Tibial nerve (tissue), 4 donors: ENCODE measurements at regions not wholly inside any gene's neighbourhood (a gene's known extent, or its start where the extent isn't known, plus 50 kb on each side); places are given as distances from the start of the nearest gene placed in this dataset.
"Not testable (repeated sequence)": the region's sequence is repeated elsewhere in the genome, so short reads cannot be mapped to it uniquely, and the experiment has no call there.

Experiments
- DNase-seq, 2 donors: peaks; one replicate each; pipeline ENCODE4 v3.0.0-alpha.2; 2019; ENCODE audit warnings: low spot score in 2 of 2
- H3K27ac ChIP-seq, 4 donors: fragments of 200-600 bp; sonication (generic) in 3 of 4; one replicate each; pipeline ENCODE4 v1.5.1; 2017 to 2019; ENCODE audit warnings: mild to moderate bottlenecking in 1 of 4
- H3K27me3 ChIP-seq, 2 donors: fragments of 200-600 bp; sonication (generic) in 1 of 2; one replicate each; pipeline versions ENCODE4 v1.5.1 to v1.6.0; 2017 to 2019
- H3K36me3 ChIP-seq, 3 donors: fragments of 200-600 bp; sonication (generic); one replicate each; pipeline ENCODE4 v1.5.1; 2018 to 2019
- H3K4me1 ChIP-seq, 4 donors: fragments of 200-600 bp; sonication (generic) in 3 of 4; one replicate each; pipeline ENCODE4 v1.5.1; 2017 to 2019
- H3K4me3 ChIP-seq, 4 donors: fragments of 200-600 bp; sonication (generic) in 3 of 4; one replicate each; pipeline ENCODE4 v1.5.1; 2017 to 2019; ENCODE audit warnings: mild to moderate bottlenecking in 1 of 4, moderate library complexity in 1 of 4
- H3K9me3 ChIP-seq, 4 donors: fragments of 200-600 bp; sonication (generic) in 3 of 4; one replicate each; pipeline ENCODE4 v1.5.1; 2017 to 2019
- EP300 ChIP-seq, 2 donors: sonication (generic); formaldehyde crosslinking; IDR thresholded peaks; one replicate each; pipeline ENCODE4 v1.6.1; 2017; ENCODE audit warnings: antibody characterized with exemption in 2 of 2, mild to moderate bottlenecking in 1 of 2
- POLR2A ChIP-seq, 2 donors: fragments of 450-650 bp; IDR thresholded peaks; one replicate each; pipeline ENCODE4 v1.6.1; 2017; ENCODE audit warnings: antibody characterized with exemption in 2 of 2, mild to moderate bottlenecking in 2 of 2, moderate library complexity in 2 of 2
- WGBS, 2 donors: methylation state at CpG; one replicate each; pipeline ENCODE4 v1.1.5; 2018; 5-methylcytosine and 5-hydroxymethylcytosine counted together
- TF ChIP-seq, protein P1 (sequence below), 5 experiments: fragments of 200-600 bp in 3 of 5; fragments of 450-650 bp in 2 of 5; sonication (generic) in 3 of 5; IDR thresholded peaks; one replicate each; pipeline ENCODE4 v1.5.1; 2016 to 2019; ENCODE audit warnings: antibody characterized with exemption in 5 of 5, mild to moderate bottlenecking in 3 of 5, moderate library complexity in 2 of 5

DNA sequence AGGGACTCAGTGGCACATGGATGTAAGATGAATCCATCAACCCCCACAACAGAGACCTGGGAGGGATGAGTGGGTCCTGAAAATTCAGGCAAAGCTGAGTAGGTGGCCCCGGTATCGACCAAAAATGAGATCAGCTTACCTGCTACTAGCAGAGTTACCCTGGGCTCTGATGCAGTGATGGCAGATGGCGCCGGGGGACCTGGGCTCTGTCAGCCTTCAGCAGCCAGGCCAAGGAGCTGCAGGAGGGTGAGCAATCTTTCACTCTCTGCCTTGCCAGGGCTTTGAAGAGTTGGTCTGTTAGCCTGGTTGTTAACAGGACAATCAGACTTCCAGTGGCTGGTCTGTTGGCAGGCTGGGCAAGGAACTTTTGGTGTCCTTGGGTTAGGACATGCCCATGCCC lies 1054.8 kb downstream of the SI start:
- Histone ChIP-seq H3K9me3 (no peaks in the 10 kb centered on the region), H3K27me3 (no peaks in the 10 kb centered on the region), H3K4me3 (no peak overlapping the region), H3K36me3 (no peaks in the 10 kb centered on the region), H3K4me1 (no peaks in the 10 kb centered on the region), H3K27ac (no peak overlapping the region)
- WGBS, 2 donors = 89 to 97% methylated on average over 3 to 4 of the region's 4 CpGs
- no peak for TF ChIP-seq POLR2A (IDR thresholded peaks at IDR 0.05)
- no peak for TF ChIP-seq EP300 (IDR thresholded peaks at IDR 0.05)
- TF ChIP-seq, protein P1, sequence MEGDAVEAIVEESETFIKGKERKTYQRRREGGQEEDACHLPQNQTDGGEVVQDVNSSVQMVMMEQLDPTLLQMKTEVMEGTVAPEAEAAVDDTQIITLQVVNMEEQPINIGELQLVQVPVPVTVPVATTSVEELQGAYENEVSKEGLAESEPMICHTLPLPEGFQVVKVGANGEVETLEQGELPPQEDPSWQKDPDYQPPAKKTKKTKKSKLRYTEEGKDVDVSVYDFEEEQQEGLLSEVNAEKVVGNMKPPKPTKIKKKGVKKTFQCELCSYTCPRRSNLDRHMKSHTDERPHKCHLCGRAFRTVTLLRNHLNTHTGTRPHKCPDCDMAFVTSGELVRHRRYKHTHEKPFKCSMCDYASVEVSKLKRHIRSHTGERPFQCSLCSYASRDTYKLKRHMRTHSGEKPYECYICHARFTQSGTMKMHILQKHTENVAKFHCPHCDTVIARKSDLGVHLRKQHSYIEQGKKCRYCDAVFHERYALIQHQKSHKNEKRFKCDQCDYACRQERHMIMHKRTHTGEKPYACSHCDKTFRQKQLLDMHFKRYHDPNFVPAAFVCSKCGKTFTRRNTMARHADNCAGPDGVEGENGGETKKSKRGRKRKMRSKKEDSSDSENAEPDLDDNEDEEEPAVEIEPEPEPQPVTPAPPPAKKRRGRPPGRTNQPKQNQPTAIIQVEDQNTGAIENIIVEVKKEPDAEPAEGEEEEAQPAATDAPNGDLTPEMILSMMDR (IDR thresholded peaks at IDR 0.05) = no peak
- DNase-seq = no peak

DNA sequence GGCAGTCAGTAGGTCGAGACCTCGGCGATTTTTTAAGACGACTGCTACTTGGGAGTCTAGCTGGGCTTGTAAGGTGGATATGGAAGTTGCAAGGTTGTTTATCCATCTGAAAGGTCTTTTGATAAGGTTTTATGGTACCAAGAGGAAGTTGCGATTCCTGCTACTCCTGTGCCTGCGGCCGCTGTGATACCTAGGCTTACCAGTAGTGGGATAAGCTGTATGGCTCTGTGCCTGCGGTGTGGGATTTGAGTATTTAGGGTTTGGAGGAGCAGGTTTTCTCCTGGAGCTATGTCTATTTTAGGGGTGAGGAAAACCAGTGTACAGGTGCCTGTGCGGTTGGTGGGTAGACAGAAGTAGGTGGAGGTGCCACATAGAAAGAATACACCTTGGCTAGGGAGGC lies 1059.8 kb downstream of the SI start:
- WGBS, 2 donors = 88 to 89% methylated on average over 9 of the region's 9 CpGs
- no peaks in the 10 kb centered on the region for H3K4me1 ChIP-seq
- no peak overlapping the region for H3K27ac ChIP-seq
- no peak for DNase-seq
- H3K4me3 ChIP-seq = no peak overlapping the region
- H3K9me3 ChIP-seq = no peaks in the 10 kb centered on the region
- no peaks in the 10 kb centered on the region for H3K27me3 ChIP-seq
- TF ChIP-seq EP300 (IDR thresholded peaks at IDR 0.05) (no peak), POLR2A (IDR thresholded peaks at IDR 0.05) (no peak)
- TF ChIP-seq, protein P1 (IDR thresholded peaks at IDR 0.05) = no peak
- H3K36me3 ChIP-seq = no peaks in the 10 kb centered on the region

DNA sequence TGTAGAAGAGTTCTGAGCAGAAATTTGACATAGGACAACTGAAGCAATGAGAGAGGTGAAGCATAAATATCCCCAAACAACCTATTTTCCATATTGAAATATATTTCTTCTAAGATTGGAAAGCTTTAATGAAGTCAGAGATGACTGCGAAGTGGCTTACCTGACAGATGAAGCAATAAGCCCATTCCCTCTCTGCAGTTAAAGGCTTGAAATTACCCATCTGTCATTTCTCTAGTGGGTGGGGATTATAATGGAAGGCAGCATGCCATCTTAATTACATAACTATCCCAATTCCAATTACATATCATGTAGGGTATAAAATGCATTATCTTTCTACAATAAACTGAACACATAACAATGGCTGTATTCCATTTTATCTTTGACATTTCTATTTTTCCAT lies 1070.5 kb downstream of the SI start:
- Histone ChIP-seq H3K27me3 (no peaks in the 10 kb centered on the region), H3K4me3 (no peak overlapping the region), H3K36me3 (no peaks in the 10 kb centered on the region), H3K9me3 (no peaks in the 10 kb centered on the region), H3K27ac (no peak overlapping the region), H3K4me1 (no peaks in the 10 kb centered on the region)
- TF ChIP-seq, protein P1 (IDR thresholded peaks at IDR 0.05) = no peak
- TF ChIP-seq EP300 (IDR thresholded peaks at IDR 0.05) (no peak), POLR2A (IDR thresholded peaks at IDR 0.05) (no peak)
- 94 to 97% methylated on average over 1 of the region's 1 CpG for WGBS, 2 donors
- no peak for DNase-seq

DNA sequence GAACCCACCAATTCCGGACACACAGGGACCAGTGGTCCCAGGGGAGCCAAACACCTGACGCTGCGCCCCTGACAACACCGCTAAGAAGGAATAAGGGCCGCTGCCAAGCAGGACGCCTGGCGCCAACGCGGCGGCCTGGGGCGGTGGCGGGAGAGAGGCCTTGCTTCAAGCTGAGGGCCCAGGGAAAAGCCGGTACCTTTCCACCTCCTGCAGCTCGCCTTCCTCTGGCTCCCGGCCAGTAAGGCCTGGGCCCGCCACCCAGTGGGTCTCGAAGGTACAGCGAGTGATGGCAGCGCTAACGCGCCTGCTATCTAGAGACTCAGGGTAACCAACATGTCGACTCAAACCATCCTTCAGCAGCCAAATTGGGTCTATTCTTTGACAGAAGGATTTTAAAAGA lies 1074.1 kb downstream of the SI start:
- no peaks in the 10 kb centered on the region for H3K27me3 ChIP-seq
- TF ChIP-seq, protein P1 (IDR thresholded peaks at IDR 0.05) = no peak
- TF ChIP-seq EP300 (IDR thresholded peaks at IDR 0.05) (no peak), POLR2A (IDR thresholded peaks at IDR 0.05) (no peak)
- no peak for DNase-seq
- 94 to 96% methylated on average over 22 of the region's 22 CpGs for WGBS, 2 donors
- H3K4me3 ChIP-seq = no peak overlapping the region
- no peaks in the 10 kb centered on the region for H3K4me1 ChIP-seq
- H3K36me3 ChIP-seq = no peaks in the 10 kb centered on the region
- H3K27ac ChIP-seq = no peak overlapping the region
- H3K9me3 ChIP-seq = no peaks in the 10 kb centered on the region

DNA sequence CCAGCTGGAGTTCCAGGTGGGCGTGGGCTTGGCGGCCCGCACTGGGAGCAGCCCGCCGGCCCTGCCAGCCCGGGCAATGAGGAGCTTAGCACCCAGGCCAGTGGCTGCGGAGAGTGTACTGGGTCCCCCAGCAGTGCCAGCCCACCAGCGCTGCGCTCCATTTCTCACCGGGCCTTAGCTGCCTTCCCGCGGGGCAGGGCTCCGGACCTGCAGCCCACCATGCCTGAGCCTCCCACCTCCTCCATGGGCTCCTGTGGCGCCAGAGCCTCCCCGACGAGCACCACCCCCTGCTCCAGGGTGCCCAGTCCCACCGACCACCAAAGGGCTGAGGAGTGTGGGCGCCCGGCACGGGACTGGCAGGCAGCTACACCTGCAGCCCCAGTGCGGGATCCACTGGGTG lies 1075.3 kb downstream of the SI start:
- not testable (repeated sequence) for H3K36me3 ChIP-seq, H3K27me3 ChIP-seq, H3K4me1 ChIP-seq, H3K27ac ChIP-seq, DNase-seq, H3K9me3 ChIP-seq, H3K4me3 ChIP-seq
- 93 to 94% methylated on average over 10 to 18 of the region's 21 CpGs for WGBS, 2 donors

DNA sequence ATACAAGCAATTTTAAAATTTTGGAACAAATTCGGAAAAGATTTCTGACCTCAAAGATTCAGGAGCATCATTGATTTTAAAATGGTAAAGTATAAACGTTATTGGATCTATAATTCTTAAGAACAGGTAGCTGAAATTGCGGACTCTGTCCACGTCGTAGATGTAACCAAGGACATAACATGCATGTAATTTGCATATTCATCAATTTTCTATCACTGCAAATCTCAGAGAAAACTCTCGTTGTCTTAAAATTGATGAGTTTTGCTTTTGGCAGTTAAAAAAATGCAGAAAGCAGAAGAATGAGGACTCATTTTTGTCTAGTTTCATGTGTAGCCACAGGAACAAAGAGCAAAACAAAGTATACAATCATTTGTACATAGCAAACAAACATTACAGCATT lies 1094.4 kb downstream of the SI start:
- Histone ChIP-seq H3K9me3 (no peaks in the 10 kb centered on the region), H3K36me3 (no peaks in the 10 kb centered on the region), H3K27me3 (no peaks in the 10 kb centered on the region), H3K4me3 (no peak overlapping the region), H3K4me1 (no peaks in the 10 kb centered on the region), H3K27ac (no peak overlapping the region)
- no peak for DNase-seq
- WGBS, 2 donors = 82 to 83% methylated on average over 6 of the region's 6 CpGs
- TF ChIP-seq EP300 (IDR thresholded peaks at IDR 0.05) = no peak
- no peak for TF ChIP-seq POLR2A (IDR thresholded peaks at IDR 0.05)
- TF ChIP-seq, protein P1 (IDR thresholded peaks at IDR 0.05) = no peak
